ENCODE measurements at regions not wholly inside any gene's neighbourhood (a gene's known extent, or its start where the extent isn't known, plus 50 kb on each side); places are given as distances from the start of the nearest gene placed in this dataset.

DNA sequence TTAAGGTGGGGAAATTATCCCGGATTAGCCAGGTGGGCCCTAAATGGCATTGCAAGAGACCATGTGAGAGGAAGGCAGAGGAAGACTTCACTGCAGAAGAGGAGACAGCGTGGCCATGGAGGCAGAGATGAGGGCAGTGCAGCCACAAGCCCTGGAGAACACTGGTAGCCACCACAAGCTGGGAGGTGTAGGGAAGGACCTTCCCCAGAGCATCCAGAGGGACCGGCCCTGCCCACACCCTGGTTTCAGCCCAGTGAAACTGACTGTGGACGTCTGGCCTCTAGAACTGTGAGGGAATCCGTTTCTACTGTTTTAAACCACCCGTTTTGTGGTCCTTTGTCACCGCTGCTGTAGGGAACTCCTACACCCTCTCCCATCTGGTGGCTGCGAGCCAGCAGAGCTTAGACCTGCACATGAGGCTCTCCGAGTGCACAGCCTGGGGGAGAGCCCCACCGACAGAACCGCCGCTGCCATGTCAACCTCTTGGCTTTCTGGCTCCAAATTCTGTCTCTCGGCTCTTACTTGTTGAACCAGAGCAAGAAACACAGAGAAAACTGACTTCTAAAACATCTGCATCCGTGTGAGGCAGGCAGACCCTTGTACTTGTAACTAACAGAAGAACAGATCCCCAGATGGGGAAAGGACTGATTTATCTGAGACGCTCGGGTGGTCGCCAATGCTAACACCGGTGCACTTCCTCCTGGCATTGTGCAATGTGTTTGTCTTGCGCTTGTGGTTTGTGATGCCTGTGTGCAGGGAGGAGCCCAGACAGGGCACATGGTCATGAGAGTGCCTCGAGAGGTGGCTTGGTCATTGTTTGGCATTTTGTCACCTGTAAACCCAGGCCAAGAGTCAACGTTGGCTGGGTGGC is 90.8 kb upstream of the TMPRSS2 start:
- Histone ChIP-seq H3K4me3 (no peak overlapping the region), H3K36me3 (no peaks in the 10 kb centered on the region), H3K27me3 (peaks cover 0 to 10% of the 10 kb centered on the region in 2 donors), H3K27ac (no peak overlapping the region), H3K4me1 (peaks cover 0 to 10% (median 3%) of the 10 kb centered on the region in 4 donors), H3K9me3 (no peaks in the 10 kb centered on the region)
- DNase-seq: peak in 1 of 2 donors; percentile 55
- intact Hi-C loops (cut with DNase I; ENCODE audit: low total_unique reads): no loop called here
- no peak for TF ChIP-seq CTCF (IDR thresholded peaks at IDR 0.05)

DNA sequence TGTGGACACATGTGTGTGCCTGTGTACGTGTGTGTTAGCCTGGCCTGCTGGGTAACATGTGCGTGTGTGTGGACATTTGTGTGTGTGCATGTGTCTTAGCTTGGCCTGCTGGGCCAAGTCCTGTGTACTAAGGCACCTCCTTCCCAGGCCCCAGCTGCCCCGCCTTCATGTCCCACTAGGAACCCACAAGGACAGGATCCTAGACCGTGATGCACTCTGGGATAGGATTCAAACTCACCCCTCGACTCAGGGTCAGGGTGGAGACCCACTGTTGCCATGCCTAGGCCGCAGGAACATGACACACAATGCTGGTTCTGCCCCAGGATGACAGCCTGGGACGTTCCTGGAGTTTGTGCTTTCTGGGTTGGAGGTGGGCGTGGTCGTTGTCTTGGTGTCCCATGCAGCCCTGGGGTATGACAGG is 89.9 kb upstream of the TMPRSS2 start:
- DNase-seq: peak in 1 of 2 donors; percentile 43
- Histone ChIP-seq H3K9me3 (no peaks in the 10 kb centered on the region), H3K36me3 (no peaks in the 10 kb centered on the region), H3K27me3 (peaks cover 0 to 15% of the 10 kb centered on the region in 2 donors), H3K4me1 (peaks cover 0 to 10% (median 3%) of the 10 kb centered on the region in 4 donors), H3K4me3 (no peak overlapping the region), H3K27ac (no peak overlapping the region)
- TF ChIP-seq CTCF (IDR thresholded peaks at IDR 0.05): no peak
- intact Hi-C loops (cut with DNase I; ENCODE audit: low total_unique reads): no loop called here

DNA sequence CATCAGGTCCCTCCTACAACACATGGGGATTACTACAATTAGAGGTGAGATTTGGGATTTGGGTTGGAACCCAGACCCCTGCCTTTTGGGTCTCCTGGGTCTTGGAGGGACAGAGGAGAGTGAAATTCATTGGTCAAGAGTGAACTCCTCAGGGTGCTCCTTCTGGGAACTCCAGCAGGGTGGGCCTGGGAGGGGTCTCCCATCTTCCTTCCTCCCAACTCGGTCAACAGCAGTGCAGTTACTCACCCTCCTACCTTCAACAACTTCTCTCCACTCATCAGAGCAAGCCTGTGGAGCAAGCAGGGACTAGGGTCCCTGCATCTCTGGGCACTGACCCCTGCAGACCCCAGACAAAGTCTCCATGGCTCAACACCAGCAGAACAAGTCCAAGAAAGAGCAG is 89.3 kb upstream of the TMPRSS2 start:
- TF ChIP-seq CTCF (IDR thresholded peaks at IDR 0.05): no peak
- Histone ChIP-seq H3K4me3 (no peak overlapping the region), H3K4me1 (peaks cover 0 to 10% (median 3%) of the 10 kb centered on the region in 4 donors), H3K9me3 (no peaks in the 10 kb centered on the region), H3K36me3 (no peaks in the 10 kb centered on the region), H3K27me3 (peaks cover 0 to 16% of the 10 kb centered on the region in 2 donors), H3K27ac (no peak overlapping the region)
- intact Hi-C loops (cut with DNase I; ENCODE audit: low total_unique reads): no loop called here
- DNase-seq: no peak

- no peak for TF ChIP-seq CTCF (IDR thresholded peaks at IDR 0.05)
- Histone ChIP-seq H3K9me3 (no peaks in the 10 kb centered on the region), H3K36me3 (no peaks in the 10 kb centered on the region), H3K4me1 (peaks cover 0 to 5% (median under 1%) of the 10 kb centered on the region in 4 donors), H3K27me3 (peaks cover 0 to 16% of the 10 kb centered on the region in 2 donors), H3K27ac (no peak overlapping the region), H3K4me3 (no peak overlapping the region)
- no peak for DNase-seq
- intact Hi-C loops (cut with DNase I; ENCODE audit: low total_unique reads): no loop called here
These were observed 88.4 kb upstream of the TMPRSS2 start for GRCh38 chr21:41596241-41596925.

DNA sequence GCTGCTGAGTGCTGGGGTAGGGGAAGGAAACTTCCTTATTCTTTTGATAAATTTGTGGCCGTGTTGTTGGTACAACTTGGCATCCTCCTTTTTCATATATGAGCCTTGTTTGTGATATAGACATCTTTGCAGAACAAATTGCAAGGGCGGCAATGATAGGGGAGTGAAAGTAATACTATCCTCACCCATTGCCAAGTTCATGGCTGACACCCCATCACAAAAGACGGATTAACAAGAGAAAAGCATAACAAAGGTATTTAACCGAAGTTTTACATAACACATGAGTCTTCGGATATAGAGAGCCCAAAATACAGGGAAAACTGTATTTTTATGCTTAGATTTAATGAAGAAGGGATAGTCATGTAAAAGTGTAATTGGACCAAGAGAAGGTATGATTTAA is 86.3 kb upstream of the TMPRSS2 start:
- DNase-seq: no peak
- no peaks in the 10 kb centered on the region for H3K36me3 ChIP-seq
- no peak overlapping the region for H3K27ac ChIP-seq
- no peak overlapping the region for H3K4me3 ChIP-seq
- no peak for TF ChIP-seq CTCF (IDR thresholded peaks at IDR 0.05)
- H3K4me1 ChIP-seq: no peaks in the 10 kb centered on the region
- no peaks in the 10 kb centered on the region for H3K9me3 ChIP-seq
- intact Hi-C loops (cut with DNase I; ENCODE audit: low total_unique reads): no loop called here
- peaks cover 0 to 16% of the 10 kb centered on the region in 2 donors for H3K27me3 ChIP-seq
